SK-N-SH treated with all-trans-retinoic acid at 6 μM for 48 hours (cell line): ENCODE measurements at regions not wholly inside any gene's neighbourhood (a gene's known extent, or its start where the extent isn't known, plus 50 kb on each side); places are given as distances from the start of the nearest gene placed in this dataset.

Experiments used
- ARNTL ChIP-seq: fragments of 450-650 bp; formaldehyde crosslinking; IDR thresholded peaks from 2 replicates; pipeline ENCODE4 v1.5.0; 2020; ENCODE audit warnings: low read depth, mild to moderate bottlenecking, moderate library complexity, borderline replicate concordance
- BACH2 ChIP-seq: fragments of 250-450 bp; sonication (Bioruptor Pico); IDR thresholded peaks from 2 replicates; pipeline ENCODE4 v1.9.0; 2021; ENCODE audit warnings: mild to moderate bottlenecking, borderline replicate concordance
- RARB ChIP-seq: fragments of 250-450 bp; sonication (Bioruptor Pico); IDR thresholded peaks from 2 replicates; pipeline ENCODE4 v1.8.0; 2021; ENCODE audit warnings: mild to moderate bottlenecking, moderate library complexity
- SNAI2 ChIP-seq: fragments of 250-450 bp; sonication (Bioruptor Pico); IDR thresholded peaks from 2 replicates; pipeline ENCODE4 v1.5.0; 2020; ENCODE audit warnings: mild to moderate bottlenecking, moderate library complexity
- TCF4 ChIP-seq: fragments of 250-450 bp; sonication (Bioruptor Pico); IDR thresholded peaks from 2 replicates; pipeline ENCODE4 v1.8.0; 2021; ENCODE audit warnings: mild to moderate bottlenecking, moderate library complexity, borderline replicate concordance
- ZFP30 ChIP-seq: fragments of 450-650 bp; formaldehyde crosslinking; IDR thresholded peaks from 2 replicates; pipeline ENCODE4 v1.5.0; 2022; ENCODE audit warnings: mild to moderate bottlenecking, moderate library complexity
- TF ChIP-seq, protein P1 (sequence below): fragments of 250-450 bp; sonication (Bioruptor Pico); IDR thresholded peaks from 2 replicates; pipeline ENCODE4 v1.8.0; 2020; ENCODE audit warnings: mild to moderate bottlenecking, moderate library complexity, borderline replicate concordance
- TF ChIP-seq, protein P2 (sequence below): fragments of 250-450 bp; sonication (Bioruptor Pico); IDR thresholded peaks from 2 replicates; pipeline ENCODE4 v1.5.0; 2020; ENCODE audit warnings: mild to moderate bottlenecking, moderate library complexity

DNA sequence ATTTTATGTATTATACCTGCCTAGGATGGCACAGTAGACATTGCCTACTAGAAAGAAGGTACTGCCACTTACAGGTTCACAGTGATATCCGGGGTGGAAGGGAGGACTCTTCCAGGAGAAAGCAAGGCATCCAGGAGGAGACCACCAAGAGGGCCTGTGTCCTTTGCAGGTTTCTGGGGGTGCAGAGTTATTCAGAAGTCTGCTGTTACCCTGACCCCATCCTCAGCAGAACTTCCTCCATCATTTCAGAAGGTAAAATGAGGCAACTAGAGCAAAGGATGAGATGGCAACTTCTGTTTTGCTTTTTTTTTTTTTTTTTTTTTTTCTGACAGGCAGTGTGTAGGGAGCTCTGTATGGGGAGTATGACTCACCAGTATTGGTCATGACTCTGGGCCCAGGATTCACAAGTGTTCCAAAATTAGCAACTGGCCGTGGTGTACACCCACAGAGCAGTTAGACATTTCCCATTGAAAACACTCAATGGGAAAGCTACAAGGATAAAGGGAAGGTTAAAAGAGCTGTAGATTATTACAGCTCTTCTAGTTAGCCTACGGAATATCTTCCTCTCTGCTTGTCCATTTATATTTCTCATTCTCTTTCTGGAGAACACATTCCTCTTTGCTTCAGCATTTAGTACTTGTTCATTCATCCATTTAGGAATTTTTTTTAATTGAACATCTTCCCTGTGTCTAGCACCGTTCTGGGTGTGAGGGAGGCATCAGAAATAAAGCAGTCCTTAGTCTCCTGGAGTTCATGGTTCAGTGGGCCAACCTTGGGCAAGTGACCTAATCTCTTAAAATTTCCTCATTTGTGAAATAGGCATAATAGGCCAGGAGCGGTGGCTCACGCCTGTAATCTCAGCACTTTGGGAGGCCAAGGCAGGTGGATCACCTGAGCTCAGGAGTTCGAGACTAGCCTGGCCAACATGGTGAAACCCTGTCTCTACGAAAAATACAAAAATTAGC lies 50.5 kb upstream of the PPP2R5A start:
- TF ChIP-seq ARNTL (CRISPR knock-in tag), result no peak
- TF ChIP-seq, protein P1, sequence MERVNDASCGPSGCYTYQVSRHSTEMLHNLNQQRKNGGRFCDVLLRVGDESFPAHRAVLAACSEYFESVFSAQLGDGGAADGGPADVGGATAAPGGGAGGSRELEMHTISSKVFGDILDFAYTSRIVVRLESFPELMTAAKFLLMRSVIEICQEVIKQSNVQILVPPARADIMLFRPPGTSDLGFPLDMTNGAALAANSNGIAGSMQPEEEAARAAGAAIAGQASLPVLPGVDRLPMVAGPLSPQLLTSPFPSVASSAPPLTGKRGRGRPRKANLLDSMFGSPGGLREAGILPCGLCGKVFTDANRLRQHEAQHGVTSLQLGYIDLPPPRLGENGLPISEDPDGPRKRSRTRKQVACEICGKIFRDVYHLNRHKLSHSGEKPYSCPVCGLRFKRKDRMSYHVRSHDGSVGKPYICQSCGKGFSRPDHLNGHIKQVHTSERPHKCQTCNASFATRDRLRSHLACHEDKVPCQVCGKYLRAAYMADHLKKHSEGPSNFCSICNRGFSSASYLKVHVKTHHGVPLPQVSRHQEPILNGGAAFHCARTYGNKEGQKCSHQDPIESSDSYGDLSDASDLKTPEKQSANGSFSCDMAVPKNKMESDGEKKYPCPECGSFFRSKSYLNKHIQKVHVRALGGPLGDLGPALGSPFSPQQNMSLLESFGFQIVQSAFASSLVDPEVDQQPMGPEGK (CRISPR knock-in tag), result no peak
- no peak for TF ChIP-seq SNAI2
- TF ChIP-seq, protein P2, sequence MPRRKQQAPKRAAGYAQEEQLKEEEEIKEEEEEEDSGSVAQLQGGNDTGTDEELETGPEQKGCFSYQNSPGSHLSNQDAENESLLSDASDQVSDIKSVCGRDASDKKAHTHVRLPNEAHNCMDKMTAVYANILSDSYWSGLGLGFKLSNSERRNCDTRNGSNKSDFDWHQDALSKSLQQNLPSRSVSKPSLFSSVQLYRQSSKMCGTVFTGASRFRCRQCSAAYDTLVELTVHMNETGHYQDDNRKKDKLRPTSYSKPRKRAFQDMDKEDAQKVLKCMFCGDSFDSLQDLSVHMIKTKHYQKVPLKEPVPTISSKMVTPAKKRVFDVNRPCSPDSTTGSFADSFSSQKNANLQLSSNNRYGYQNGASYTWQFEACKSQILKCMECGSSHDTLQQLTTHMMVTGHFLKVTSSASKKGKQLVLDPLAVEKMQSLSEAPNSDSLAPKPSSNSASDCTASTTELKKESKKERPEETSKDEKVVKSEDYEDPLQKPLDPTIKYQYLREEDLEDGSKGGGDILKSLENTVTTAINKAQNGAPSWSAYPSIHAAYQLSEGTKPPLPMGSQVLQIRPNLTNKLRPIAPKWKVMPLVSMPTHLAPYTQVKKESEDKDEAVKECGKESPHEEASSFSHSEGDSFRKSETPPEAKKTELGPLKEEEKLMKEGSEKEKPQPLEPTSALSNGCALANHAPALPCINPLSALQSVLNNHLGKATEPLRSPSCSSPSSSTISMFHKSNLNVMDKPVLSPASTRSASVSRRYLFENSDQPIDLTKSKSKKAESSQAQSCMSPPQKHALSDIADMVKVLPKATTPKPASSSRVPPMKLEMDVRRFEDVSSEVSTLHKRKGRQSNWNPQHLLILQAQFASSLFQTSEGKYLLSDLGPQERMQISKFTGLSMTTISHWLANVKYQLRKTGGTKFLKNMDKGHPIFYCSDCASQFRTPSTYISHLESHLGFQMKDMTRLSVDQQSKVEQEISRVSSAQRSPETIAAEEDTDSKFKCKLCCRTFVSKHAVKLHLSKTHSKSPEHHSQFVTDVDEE (CRISPR knock-in tag), result no peak
- no peak for TF ChIP-seq ZFP30 (CRISPR knock-in tag)
- no peak for TF ChIP-seq RARB (CRISPR knock-in tag)
- TF ChIP-seq TCF4 (CRISPR knock-in tag), result no peak
- no peak for TF ChIP-seq BACH2
